ENCODE measurements at regions not wholly inside any gene's neighbourhood (a gene's known extent, or its start where the extent isn't known, plus 50 kb on each side); places are given as distances from the start of the nearest gene placed in this dataset.
"Not testable (repeated sequence)": the region's sequence is repeated elsewhere in the genome, so short reads cannot be mapped to it uniquely, and the experiment has no call there.

- no peak for DNase-seq (ENCODE audit: low spot score)
Observed at GRCh38 chr5:82644229-82644628, 366.1 kb upstream of the RPS23 start.

GRCh38 chr5:82642313-82642712, 364.2 kb upstream of the RPS23 start:
- no peak for DNase-seq (ENCODE audit: low spot score)

- no peak for DNase-seq (ENCODE audit: low spot score)
Observed at GRCh38 chr5:82641331-82642003, 363.3 kb upstream of the RPS23 start.

GRCh38 chr5:82640916-82641315, 362.8 kb upstream of the RPS23 start:
- no peak for DNase-seq (ENCODE audit: low spot score)

- no peak for DNase-seq (ENCODE audit: low spot score)
Observed at GRCh38 chr5:82639393-82640144, 361.4 kb upstream of the RPS23 start.

GRCh38 chr5:82636591-82636990, 358.4 kb upstream of the RPS23 start:
- no peak for DNase-seq (ENCODE audit: low spot score)

- no peak for DNase-seq (ENCODE audit: low spot score)
Observed at GRCh38 chr5:82635561-82636288, 357.6 kb upstream of the RPS23 start.

- DNase-seq (ENCODE audit: low spot score) = no peak
Observed at GRCh38 chr5:82628364-82628910, 350.3 kb upstream of the RPS23 start.

GRCh38 chr5:82626905-82627591, 348.9 kb upstream of the RPS23 start:
- DNase-seq (ENCODE audit: low spot score) = not testable (repeated sequence)

- not testable (repeated sequence) for DNase-seq (ENCODE audit: low spot score)
Observed at GRCh38 chr5:82626012-82626411, 347.9 kb upstream of the RPS23 start.

- no peak for DNase-seq (ENCODE audit: low spot score)
Observed at GRCh38 chr5:82624062-82624461, 345.9 kb upstream of the RPS23 start.

GRCh38 chr5:82622711-82623514, 344.8 kb upstream of the RPS23 start:
- no peak for DNase-seq (ENCODE audit: low spot score)

- DNase-seq (ENCODE audit: low spot score) = no peak
Observed at GRCh38 chr5:82622205-82622604, 344.1 kb upstream of the RPS23 start.

GRCh38 chr5:82620957-82621600, 342.9 kb upstream of the RPS23 start:
- no peak for DNase-seq (ENCODE audit: low spot score)

- DNase-seq (ENCODE audit: low spot score) = no peak
Observed at GRCh38 chr5:82619097-82619496, 340.9 kb upstream of the RPS23 start.

- no peak for DNase-seq (ENCODE audit: low spot score)
Observed at GRCh38 chr5:82614706-82615105, 336.6 kb upstream of the RPS23 start.

- no peak for DNase-seq (ENCODE audit: low spot score)
Observed at GRCh38 chr5:82613891-82614290, 335.7 kb upstream of the RPS23 start.

GRCh38 chr5:82610686-82611085, 332.5 kb upstream of the RPS23 start:
- no peak for DNase-seq (ENCODE audit: low spot score)

GRCh38 chr5:82605441-82605973, 327.4 kb upstream of the RPS23 start:
- DNase-seq (ENCODE audit: low spot score) = no peak

All from ecto neural progenitor cell (in vitro differentiated cells).